ENCODE measurements at regions not wholly inside any gene's neighbourhood (a gene's known extent, or its start where the extent isn't known, plus 50 kb on each side); places are given as distances from the start of the nearest gene placed in this dataset.

DNA sequence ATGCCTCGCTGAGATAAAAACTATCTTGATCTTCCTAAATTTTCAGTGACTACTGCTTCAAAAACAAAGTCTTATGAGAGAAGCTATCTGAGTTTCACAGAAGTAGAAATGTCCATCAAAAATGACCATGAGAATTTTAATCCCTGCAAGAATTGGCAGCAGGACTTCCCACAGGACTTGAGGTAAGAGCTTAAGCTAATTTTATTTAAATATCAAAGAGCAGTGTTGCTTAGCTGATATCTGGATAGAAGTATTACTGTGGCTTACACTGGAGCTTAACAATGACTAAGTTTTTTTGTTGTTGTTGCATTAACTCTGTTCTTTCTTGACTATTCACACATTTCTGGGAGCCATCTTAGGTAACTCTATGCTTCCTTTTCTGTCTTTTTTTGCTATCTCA is 60.8 kb upstream of the EPHA3 start:
- no peak for DNase-seq (ENCODE audit: extremely low read depth, low read depth)
- TF ChIP-seq, protein P1, sequence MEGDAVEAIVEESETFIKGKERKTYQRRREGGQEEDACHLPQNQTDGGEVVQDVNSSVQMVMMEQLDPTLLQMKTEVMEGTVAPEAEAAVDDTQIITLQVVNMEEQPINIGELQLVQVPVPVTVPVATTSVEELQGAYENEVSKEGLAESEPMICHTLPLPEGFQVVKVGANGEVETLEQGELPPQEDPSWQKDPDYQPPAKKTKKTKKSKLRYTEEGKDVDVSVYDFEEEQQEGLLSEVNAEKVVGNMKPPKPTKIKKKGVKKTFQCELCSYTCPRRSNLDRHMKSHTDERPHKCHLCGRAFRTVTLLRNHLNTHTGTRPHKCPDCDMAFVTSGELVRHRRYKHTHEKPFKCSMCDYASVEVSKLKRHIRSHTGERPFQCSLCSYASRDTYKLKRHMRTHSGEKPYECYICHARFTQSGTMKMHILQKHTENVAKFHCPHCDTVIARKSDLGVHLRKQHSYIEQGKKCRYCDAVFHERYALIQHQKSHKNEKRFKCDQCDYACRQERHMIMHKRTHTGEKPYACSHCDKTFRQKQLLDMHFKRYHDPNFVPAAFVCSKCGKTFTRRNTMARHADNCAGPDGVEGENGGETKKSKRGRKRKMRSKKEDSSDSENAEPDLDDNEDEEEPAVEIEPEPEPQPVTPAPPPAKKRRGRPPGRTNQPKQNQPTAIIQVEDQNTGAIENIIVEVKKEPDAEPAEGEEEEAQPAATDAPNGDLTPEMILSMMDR (IDR thresholded peaks at IDR 0.05; ENCODE audit: low read depth, low read length) = no peak

DNA sequence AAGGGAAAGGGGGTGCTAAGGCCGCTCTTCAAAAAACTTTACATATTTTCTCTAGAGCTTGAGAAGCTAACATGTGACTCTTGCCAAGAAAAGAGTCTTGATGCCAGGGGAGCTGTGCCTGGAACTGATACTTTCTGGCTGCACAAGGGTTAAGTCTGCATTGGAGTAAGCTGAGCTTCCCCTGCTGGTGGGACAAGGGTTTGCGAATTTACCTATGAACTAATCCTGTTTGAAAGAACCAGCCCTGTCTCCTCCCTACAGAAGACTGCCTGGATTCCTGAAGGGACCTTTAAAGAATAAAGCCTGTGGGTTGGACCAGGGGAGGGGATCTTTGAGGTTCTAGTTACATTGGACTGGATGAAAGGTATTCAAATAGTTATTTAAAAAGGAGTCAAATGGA is 58.3 kb upstream of the EPHA3 start:
- TF ChIP-seq, protein P1 (IDR thresholded peaks at IDR 0.05; ENCODE audit: low read depth, low read length) = peak; percentile 38
- no peak for DNase-seq (ENCODE audit: extremely low read depth, low read depth)

DNA sequence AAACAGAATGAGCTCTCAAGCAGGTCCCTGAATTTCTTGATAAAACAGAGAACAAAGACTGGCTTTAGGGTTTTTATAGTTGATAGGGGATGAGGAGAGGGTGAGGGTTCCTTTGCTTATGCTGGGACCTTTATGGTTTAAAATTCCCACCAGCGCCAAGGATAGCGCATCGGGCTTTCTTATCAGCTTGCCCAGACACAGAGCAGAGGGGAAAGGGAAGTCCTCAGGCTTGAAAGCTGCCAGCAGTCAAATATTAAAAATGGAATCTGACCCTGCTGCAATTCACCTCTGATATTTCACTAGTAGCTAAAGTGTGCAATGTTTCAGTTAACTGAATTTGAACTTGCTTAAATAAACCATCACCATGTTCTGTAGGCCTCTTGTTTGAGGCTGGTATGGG is 55.0 kb upstream of the EPHA3 start:
- DNase-seq (ENCODE audit: extremely low read depth, low read depth) = no peak
- TF ChIP-seq, protein P1 (IDR thresholded peaks at IDR 0.05; ENCODE audit: low read depth, low read length) = no peak

DNA sequence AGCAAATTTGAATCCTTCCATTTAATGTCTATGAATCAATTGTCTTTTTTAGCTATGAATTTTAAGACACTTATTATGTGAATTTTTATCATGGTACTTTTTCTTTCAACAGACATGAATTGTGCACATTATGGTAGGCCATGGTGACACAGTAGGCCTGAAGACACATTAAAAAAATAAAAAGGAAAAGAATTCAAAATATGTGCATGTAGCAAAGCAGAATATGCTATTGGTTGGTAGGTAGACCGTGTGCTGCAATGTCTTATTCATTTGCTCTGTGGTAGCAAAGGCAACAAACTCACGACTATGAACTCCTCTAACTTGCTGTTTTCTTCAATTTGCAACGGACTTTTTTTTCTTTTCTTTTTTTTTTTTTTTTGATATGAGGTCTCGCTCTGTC is 50.0 kb upstream of the EPHA3 start:
- DNase-seq (ENCODE audit: extremely low read depth, low read depth) = no peak
- TF ChIP-seq, protein P1 (IDR thresholded peaks at IDR 0.05; ENCODE audit: low read depth, low read length) = no peak

Data from AG09319 (cell line).